Right lobe of liver (tissue), 4 donors: ENCODE measurements at regions not wholly inside any gene's neighbourhood (a gene's known extent, or its start where the extent isn't known, plus 50 kb on each side); places are given as distances from the start of the nearest gene placed in this dataset.

ENCODE experiments used
- POLR2A ChIP-seq: fragments of 450-650 bp; IDR thresholded peaks from one replicate; pipeline ENCODE4 v1.6.1; 2017; ENCODE audit warnings: antibody characterized with exemption, mild to moderate bottlenecking
- TF ChIP-seq, protein P1 (sequence below), 4 donors: fragments of 200-600 bp in 3 of 4; fragments of 450-650 bp in 1 of 4; IDR thresholded peaks; one replicate each; pipeline versions ENCODE4 v1.5.1 to v1.8.0; 2016 to 2022; ENCODE audit warnings: antibody characterized with exemption in 4 of 4, mild to moderate bottlenecking in 2 of 4
- donor health status: DM: no; HTN: no; CAD: no.
- donor health status: DM: no; HTN: no; CAD: no.
- donor health status: DM: no; HTN: yes; CAD: no.

- TF ChIP-seq, protein P1, sequence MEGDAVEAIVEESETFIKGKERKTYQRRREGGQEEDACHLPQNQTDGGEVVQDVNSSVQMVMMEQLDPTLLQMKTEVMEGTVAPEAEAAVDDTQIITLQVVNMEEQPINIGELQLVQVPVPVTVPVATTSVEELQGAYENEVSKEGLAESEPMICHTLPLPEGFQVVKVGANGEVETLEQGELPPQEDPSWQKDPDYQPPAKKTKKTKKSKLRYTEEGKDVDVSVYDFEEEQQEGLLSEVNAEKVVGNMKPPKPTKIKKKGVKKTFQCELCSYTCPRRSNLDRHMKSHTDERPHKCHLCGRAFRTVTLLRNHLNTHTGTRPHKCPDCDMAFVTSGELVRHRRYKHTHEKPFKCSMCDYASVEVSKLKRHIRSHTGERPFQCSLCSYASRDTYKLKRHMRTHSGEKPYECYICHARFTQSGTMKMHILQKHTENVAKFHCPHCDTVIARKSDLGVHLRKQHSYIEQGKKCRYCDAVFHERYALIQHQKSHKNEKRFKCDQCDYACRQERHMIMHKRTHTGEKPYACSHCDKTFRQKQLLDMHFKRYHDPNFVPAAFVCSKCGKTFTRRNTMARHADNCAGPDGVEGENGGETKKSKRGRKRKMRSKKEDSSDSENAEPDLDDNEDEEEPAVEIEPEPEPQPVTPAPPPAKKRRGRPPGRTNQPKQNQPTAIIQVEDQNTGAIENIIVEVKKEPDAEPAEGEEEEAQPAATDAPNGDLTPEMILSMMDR (IDR thresholded peaks at IDR 0.05): no peak
- no peak for TF ChIP-seq POLR2A
Observed at GRCh38 chr19:31553112-31553845, 204.0 kb upstream of the TSHZ3 start.
